Fibroblast of pulmonary artery (primary cell): ENCODE measurements at regions not wholly inside any gene's neighbourhood (a gene's known extent, or its start where the extent isn't known, plus 50 kb on each side); places are given as distances from the start of the nearest gene placed in this dataset.

ENCODE experiments used
- DNase-seq: peaks from one replicate; pipeline ENCODE4 v3.0.0-alpha.2; 2010; ENCODE audit warnings: low read depth
- H3K4me3 ChIP-seq: replicated peaks from 2 replicates; pipeline ENCODE4 v1.5.1; 2011; ENCODE audit warnings: low read depth, mild to moderate bottlenecking, control low read depth, low read length, moderate library complexity
- TF ChIP-seq, protein P1 (sequence below): IDR thresholded peaks from 2 replicates; pipeline ENCODE4 v1.5.1; 2011; ENCODE audit warnings: mild to moderate bottlenecking, control low read depth, low read length, inconsistent platforms; ENCODE audit errors: missing control alignments

DNA sequence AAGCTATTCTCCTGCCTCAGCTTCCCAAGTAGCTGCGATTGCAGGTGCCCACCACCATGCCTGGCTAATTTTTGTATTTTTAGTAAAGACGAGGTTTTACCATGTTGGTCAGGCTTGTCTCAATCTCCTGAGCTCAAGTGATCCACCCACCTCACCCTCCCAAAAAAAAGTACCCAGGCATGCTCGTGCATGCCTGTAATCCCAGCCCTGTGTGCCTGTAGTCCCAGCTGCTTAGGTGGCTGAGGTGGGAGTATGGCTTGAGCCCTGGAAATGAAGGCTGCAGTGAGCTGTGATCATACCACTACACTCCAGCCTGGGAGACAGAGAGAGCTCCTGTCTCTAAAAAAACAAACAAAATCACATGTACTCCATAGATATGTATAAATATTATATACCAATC lies 176.5 kb downstream of the SOX2 start:
- DNase-seq = no peak
- TF ChIP-seq, protein P1, sequence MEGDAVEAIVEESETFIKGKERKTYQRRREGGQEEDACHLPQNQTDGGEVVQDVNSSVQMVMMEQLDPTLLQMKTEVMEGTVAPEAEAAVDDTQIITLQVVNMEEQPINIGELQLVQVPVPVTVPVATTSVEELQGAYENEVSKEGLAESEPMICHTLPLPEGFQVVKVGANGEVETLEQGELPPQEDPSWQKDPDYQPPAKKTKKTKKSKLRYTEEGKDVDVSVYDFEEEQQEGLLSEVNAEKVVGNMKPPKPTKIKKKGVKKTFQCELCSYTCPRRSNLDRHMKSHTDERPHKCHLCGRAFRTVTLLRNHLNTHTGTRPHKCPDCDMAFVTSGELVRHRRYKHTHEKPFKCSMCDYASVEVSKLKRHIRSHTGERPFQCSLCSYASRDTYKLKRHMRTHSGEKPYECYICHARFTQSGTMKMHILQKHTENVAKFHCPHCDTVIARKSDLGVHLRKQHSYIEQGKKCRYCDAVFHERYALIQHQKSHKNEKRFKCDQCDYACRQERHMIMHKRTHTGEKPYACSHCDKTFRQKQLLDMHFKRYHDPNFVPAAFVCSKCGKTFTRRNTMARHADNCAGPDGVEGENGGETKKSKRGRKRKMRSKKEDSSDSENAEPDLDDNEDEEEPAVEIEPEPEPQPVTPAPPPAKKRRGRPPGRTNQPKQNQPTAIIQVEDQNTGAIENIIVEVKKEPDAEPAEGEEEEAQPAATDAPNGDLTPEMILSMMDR = no peak
- no peak overlapping the region for H3K4me3 ChIP-seq

DNA sequence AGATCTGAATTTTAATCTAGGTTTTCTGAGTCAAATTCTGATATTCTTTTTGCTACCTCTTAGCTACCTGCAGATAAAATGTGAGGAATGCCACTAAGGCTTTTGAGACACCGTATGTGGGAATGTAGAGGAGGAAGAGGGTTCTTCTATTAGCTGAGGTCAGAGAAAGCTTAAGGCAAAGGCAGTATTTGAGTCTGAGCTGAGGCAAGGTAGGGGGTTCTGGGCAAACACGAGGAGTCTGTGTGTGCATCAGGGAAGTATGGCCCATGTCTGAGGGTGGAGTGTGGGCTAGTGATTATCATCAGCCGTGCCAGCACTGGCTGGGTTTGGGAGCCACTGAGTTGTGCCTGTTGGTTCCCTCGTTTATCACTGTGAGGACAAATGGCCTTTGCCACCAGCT lies 181.1 kb downstream of the SOX2 start:
- TF ChIP-seq, protein P1 = no peak
- DNase-seq = no peak
- H3K4me3 ChIP-seq = no peak overlapping the region

- no peak overlapping the region for H3K4me3 ChIP-seq
- DNase-seq = no peak
Observed at GRCh38 chr3:181896605-181897004, 184.9 kb downstream of the SOX2 start.

GRCh38 chr3:181899702-181900101 lies 188.0 kb downstream of the SOX2 start:
- TF ChIP-seq, protein P1 = no peak

More at GRCh38 chr3:181896605-181897004, 184.9 kb downstream of the SOX2 start:
- TF ChIP-seq, protein P1 = no peak

DNA sequence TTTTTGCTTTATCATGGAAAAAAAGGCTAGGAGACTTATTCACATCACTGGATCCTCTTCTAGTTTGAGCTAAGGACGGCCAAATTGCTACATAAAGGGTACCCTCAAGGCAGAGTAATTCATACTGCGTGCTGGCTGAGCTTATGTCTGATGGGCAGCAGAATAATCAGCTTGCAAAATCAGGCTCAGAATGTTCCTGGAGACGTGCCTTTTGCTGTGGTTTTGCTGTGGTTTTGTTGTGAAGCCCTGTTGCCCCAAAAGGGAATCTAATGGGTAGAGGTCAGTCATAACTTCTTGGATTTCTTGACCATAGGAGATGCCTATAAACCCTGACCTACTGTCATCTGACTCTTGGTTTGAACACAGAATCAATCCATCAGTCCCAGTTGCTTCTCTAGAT lies 189.9 kb downstream of the SOX2 start:
- H3K4me3 ChIP-seq = no peak overlapping the region
- no peak for DNase-seq
- TF ChIP-seq, protein P1 = no peak

More at GRCh38 chr3:181899702-181900101, 188.0 kb downstream of the SOX2 start:
- no peak overlapping the region for H3K4me3 ChIP-seq
- no peak for DNase-seq

GRCh38 chr3:181906338-181906737 lies 194.6 kb downstream of the SOX2 start:
- no peak overlapping the region for H3K4me3 ChIP-seq
- TF ChIP-seq, protein P1 = no peak
- DNase-seq = no peak

GRCh38 chr3:181909241-181909640 lies 197.5 kb downstream of the SOX2 start:
- H3K4me3 ChIP-seq = no peak overlapping the region
- DNase-seq = no peak
- TF ChIP-seq, protein P1 = no peak
